GM21529 (cell line): ENCODE measurements at regions not wholly inside any gene's neighbourhood (a gene's known extent, or its start where the extent isn't known, plus 50 kb on each side); places are given as distances from the start of the nearest gene placed in this dataset.
"Not testable (repeated sequence)": the region's sequence is repeated elsewhere in the genome, so short reads cannot be mapped to it uniquely, and the experiment has no call there.

Experiments
- ATAC-seq: cut with Tn5 transposase; IDR thresholded peaks from one replicate; pipeline ENCODE4 v1.9.1; 2021; ENCODE audit not compliant: unreplicated experiment

DNA sequence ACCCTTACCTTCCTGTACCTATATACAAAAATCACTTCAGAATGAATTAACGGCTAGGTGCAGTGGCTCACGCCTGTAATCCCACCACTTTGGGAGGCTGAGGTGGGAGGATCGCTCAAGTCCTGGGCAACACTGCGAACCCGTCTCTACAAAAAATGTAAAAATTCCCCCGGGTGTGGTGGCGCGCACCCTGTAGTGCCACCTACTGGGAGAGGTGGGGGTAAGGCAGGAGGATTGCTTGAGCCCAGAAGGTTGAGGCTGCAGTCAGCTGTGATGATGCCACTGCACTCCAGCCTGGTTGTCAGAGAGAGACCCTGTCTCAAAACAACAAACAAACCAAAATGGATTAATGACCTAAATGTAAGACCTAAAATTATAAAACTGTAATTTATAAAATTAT is 307.6 kb downstream of the SPATA31A1 start:
- ATAC-seq: peak; percentile 55

DNA sequence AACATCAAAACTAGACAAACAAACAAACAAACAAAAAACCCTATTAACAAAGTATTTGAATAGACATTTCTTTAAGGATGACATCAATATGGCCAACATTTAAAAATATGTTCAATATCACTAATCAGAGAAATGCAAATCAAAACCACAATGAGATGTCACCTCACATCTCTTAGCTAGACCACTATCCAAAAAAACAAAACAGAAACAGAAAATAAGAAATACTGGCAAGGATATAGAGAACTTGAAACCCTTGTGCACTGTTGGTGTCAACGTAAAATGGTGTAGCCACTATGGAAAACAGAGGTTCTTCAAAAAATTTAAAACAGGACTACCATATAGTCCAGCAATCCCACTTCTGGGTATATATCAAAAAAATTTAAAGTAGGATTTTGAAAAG is 308.2 kb downstream of the SPATA31A1 start:
- ATAC-seq: peak; percentile 73

GRCh38 chr9:39665020-39665419 is 309.6 kb downstream of the SPATA31A1 start:
- not testable (repeated sequence) for ATAC-seq

- not testable (repeated sequence) for ATAC-seq
These were observed 319.2 kb downstream of the SPATA31A1 start for GRCh38 chr9:39674437-39675210.

GRCh38 chr9:39675211-39675553 is 319.7 kb downstream of the SPATA31A1 start:
- ATAC-seq: not testable (repeated sequence)

DNA sequence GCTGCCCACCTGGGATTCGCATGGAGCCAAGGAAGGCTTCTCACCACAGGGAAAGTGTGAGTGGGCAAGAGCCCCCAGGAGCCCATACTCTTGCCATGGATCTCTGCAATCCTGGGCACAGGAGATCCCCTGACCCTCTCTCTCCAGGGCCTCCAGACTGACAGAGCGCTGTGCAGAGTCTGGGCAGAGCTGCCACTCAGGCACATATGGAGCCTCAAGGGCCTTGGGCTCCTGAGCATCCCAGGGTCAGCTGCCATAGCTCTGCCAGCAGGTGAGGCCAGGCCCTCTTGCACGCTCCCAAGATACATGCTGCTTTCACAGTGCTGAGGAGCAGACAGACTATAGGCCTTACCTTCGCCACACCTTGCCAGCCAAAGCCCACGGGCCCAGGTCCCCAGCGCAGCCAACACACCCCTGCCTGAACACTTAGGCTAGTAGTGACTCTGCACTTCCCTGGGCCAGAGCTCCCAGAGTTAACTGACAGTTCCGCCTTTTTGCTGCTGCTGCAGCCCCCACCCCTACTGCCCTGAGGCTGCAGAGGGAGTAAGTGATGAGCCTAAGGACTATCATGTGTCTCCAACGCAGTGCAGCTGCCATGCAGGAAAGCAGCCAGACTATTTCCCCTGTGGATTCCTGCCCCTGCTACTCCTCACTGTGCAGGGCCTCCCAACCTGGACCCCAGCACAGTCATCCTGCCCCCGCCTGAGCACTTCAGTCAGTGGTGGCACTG is 323.2 kb downstream of the SPATA31A1 start:
- not testable (repeated sequence) for ATAC-seq

DNA sequence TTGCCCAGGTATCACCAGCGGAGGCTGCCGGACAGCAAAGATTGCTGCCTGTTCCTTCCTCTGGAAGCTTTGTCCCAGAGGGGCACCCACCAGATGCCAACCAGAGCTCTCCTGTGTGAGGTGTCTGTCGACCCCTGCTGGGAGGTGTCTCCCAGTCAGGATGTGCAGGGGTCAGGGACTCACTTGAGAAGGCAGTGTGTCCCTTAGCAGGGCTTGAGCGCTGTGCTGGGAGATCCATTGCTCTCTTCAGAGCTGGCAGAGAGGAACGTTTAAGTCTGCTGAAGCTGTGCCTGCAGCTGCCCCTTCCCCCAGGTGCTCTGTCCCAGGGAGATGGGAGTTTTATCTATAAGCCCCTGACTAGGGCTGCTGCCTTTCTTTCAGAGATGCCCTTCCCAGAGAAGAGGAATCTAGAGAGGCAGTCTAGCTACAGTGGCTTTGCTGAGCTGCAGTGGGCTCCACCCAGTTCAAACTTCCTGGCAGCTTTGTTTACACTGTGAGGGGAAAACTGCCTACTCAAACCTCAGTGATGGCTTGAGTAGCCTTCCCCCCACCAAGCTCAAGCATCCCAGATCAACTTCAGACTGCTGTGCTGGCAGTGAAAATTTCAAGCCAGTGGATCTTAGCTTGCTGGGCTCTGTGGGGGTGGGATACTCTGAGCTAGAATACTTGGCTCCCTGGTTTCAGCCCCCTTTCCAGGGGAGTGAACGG is 325.4 kb downstream of the SPATA31A1 start:
- ATAC-seq: not testable (repeated sequence)

GRCh38 chr9:39728862-39729261 is 373.4 kb downstream of the SPATA31A1 start:
- ATAC-seq: not testable (repeated sequence)

DNA sequence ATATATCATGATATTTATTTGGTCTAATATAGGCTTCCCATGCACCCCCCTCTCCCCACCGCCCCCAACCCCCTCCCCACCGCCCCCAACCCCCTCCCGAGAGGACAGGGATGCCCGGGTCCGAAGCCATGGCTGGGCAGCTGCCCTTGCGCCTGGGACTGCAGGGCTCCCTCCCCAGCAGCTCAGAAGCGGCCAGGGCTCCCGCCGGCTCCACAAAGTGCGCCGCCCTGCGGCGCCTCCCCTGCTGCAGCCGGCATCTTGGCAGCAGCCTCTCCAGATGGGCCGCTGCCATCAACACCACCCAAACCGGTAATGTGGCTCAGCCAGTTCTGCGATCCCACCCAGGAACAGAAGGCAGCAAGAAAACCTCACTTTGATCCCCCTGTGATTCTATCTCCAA is 389.4 kb downstream of the SPATA31A1 start:
- not testable (repeated sequence) for ATAC-seq

DNA sequence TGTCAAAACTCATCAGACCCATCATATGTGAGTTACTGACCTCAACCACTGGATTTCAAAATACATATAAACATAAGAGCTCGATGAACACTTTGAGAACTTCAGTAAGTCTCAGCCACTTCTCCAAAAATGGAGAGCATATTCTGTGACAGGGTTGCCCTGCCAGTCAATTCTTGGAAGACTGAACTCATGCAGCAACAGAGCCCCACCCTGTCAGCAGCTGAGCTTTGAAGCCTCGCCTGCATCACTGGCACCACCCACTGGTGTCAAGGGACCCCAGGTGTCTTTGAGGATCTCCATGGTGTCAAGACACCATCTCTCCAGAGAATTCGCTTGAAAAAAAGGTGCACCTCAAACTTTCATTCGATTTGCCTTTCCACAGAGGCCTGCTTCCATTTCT is 420.1 kb downstream of the SPATA31A1 start:
- ATAC-seq: not testable (repeated sequence)

- peak; percentile 100 for ATAC-seq
These were observed 435.9 kb downstream of the SPATA31A1 start for GRCh38 chr9:39791356-39791755.

DNA sequence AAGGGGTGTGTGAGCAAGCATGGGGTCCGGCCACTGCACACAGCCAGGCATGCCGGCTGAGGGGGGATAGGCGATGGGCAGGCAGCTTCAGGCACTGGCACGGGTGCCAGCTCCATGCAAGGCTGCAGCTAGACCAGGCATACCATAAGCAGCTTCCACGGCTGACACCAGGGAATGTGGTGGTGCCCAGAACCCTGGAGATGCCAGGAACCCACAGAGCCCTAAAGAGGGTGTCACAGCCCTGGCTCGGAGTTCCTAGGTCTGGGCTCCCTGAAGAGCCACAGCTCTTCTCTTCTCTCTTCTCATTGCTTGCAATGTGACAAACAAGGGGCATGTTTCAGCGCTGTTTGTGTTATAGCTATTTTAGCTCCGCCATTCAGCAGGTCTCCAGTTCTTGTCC is 442.5 kb downstream of the SPATA31A1 start:
- not testable (repeated sequence) for ATAC-seq

DNA sequence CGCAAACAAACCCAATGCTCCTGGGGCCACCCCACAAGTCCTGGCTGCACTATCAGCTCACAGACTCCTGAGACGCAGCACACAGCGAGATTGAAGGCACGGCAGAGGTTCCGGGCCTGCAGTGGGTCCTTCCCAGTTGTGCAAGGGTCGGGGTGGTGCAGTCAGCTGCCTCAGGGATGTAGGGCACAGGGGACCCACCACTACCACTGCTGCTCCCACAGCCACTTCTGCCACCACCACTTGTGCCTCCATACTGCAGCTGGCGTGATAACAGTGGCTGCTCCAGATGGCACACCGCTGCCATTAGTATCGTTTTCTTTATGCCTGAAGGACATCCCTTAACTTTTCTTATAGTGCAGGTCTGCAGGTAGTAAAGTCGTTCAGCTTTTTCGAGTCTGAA is 443.8 kb downstream of the SPATA31A1 start:
- not testable (repeated sequence) for ATAC-seq

- ATAC-seq: not testable (repeated sequence)
These were observed 447.1 kb downstream of the SPATA31A1 start for GRCh38 chr9:39802561-39802960.

GRCh38 chr9:39809401-39810226 is 454.1 kb downstream of the SPATA31A1 start:
- ATAC-seq: peak; percentile 97

DNA sequence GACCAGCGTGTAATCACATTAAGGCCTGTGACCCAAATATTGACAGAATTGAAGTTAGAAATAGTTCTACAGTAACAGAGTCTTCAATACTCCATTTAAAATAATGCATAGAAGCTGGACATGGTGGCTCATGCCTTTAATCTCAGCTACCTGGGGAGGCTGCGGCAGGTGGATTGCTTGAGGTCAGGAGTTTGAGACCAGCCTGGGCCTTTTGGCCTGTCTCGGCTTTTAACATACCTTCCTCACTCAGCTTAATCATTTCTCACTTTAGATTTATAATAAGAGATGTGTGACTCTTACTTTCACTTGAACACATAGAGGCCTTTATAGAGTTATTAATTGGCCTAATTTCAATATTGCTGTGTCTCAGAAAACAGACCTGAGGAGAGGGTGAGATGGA is 454.9 kb downstream of the SPATA31A1 start:
- ATAC-seq: not testable (repeated sequence)

- not testable (repeated sequence) for ATAC-seq
These were observed 456.1 kb downstream of the SPATA31A1 start for GRCh38 chr9:39811615-39812014.

DNA sequence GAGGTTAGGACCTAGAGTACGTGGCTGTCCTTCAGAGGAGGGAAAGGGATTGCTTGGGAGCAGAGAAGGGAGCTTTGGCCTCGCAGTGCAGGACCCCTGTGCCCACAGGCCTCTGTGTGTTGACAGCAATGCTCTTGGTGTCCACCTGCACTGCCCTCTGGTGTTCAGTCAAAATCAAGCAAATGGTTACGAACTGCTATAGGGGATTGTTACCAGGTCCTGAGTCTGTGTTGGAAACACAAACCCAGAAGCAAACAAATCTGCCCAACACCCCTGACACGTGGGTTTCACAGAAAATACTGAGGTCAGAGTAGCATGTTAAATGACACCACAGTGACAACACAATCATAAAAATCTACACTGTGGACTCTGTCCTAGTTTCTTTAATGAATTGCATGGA is 473.0 kb downstream of the SPATA31A1 start:
- ATAC-seq: not testable (repeated sequence)
